Kidney epithelial cell (primary cell): ENCODE measurements at regions not wholly inside any gene's neighbourhood (a gene's known extent, or its start where the extent isn't known, plus 50 kb on each side); places are given as distances from the start of the nearest gene placed in this dataset.

Experiments
- DNase-seq: peaks from one replicate; pipeline ENCODE4 v3.0.0-alpha.2; 2010; ENCODE audit warnings: low read depth
- H3K27me3 ChIP-seq: 2 replicates; pipeline ENCODE4 v1.6.0; 2011; ENCODE audit warnings: low read length; ENCODE audit not compliant: control insufficient read depth, insufficient read depth
- H3K36me3 ChIP-seq: 2 replicates; pipeline ENCODE4 v1.5.1; 2011; ENCODE audit warnings: low read length; ENCODE audit not compliant: control insufficient read depth, insufficient read depth
- H3K4me3 ChIP-seq: 2 replicates; pipeline ENCODE4 v1.5.1; 2011; ENCODE audit warnings: low read depth, mild to moderate bottlenecking, control low read depth, low read length
- TF ChIP-seq, protein P1 (sequence below): IDR thresholded peaks from 2 replicates; pipeline ENCODE4 v1.5.1; 2011; ENCODE audit warnings: mild to moderate bottlenecking, moderate library complexity, low read length, control low read depth, inconsistent platforms; ENCODE audit not compliant: insufficient read depth, poor library complexity, severe bottlenecking

DNA sequence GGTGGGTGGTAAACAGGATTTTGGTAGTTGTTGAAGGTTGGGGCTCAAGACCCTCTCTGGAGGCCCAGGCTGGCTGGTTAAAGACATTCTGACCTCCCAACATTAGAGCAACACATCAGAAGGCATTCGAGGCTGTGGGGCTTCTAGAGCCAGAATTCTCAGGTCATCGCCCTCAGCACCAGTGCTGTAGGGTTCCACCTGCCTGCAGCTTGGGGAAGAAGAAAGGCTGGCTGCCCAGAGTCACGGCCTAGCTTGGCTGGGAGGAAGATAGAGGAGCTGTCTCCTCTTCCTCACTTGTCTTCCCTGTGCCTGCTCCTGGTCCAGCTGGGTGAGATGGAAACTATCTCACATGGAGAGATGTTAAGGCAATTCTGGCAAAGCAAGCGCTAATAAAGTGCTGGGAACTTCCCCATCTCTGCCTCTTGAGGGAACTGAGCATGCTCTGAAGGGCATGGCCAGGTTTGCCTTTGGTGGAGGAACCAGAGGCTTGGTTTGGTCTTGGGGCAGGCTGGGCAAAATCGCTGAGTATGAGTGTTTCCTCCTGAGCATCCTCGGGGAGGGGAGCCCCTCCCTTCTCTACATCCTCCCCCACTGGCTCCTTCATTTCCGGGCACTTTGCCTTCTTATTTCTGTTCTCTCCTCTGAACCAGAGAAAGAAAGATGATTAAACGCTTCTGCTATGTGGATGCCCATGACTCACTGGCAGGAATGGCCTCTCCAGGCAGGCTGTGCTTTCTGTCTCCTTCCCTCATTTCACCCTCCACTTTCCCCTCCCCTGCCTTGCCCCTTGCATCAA, 509.0 kb upstream of the PODXL start:
- H3K4me3 ChIP-seq, result no peak overlapping the region
- no peaks in the 10 kb centered on the region for H3K27me3 ChIP-seq
- TF ChIP-seq, protein P1, sequence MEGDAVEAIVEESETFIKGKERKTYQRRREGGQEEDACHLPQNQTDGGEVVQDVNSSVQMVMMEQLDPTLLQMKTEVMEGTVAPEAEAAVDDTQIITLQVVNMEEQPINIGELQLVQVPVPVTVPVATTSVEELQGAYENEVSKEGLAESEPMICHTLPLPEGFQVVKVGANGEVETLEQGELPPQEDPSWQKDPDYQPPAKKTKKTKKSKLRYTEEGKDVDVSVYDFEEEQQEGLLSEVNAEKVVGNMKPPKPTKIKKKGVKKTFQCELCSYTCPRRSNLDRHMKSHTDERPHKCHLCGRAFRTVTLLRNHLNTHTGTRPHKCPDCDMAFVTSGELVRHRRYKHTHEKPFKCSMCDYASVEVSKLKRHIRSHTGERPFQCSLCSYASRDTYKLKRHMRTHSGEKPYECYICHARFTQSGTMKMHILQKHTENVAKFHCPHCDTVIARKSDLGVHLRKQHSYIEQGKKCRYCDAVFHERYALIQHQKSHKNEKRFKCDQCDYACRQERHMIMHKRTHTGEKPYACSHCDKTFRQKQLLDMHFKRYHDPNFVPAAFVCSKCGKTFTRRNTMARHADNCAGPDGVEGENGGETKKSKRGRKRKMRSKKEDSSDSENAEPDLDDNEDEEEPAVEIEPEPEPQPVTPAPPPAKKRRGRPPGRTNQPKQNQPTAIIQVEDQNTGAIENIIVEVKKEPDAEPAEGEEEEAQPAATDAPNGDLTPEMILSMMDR, result no peak
- DNase-seq, result peak; percentile 96
- no peaks in the 10 kb centered on the region for H3K36me3 ChIP-seq

DNA sequence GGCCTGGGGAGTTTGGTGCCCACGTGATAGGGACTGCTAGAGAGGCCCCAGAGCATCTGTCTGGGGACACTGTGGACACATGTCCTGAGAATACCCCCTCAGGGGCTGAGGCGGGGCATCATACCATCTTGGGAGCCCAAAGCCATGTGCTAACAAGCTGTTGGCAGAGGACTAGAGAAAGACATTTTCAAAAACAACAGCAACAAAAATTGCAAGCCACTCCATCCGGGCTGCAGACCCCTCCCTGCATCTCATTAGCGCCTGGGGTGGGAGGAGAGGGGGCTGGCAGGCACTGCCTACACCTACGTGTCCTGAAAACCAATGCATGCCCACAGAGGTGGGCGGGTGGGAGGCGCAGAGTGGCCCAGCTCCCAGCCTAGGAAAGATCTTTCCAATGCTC, 507.4 kb upstream of the PODXL start:
- H3K27me3 ChIP-seq, result no peaks in the 10 kb centered on the region
- no peak for DNase-seq
- H3K4me3 ChIP-seq, result no peak overlapping the region
- H3K36me3 ChIP-seq, result no peaks in the 10 kb centered on the region
- TF ChIP-seq, protein P1, result no peak

DNA sequence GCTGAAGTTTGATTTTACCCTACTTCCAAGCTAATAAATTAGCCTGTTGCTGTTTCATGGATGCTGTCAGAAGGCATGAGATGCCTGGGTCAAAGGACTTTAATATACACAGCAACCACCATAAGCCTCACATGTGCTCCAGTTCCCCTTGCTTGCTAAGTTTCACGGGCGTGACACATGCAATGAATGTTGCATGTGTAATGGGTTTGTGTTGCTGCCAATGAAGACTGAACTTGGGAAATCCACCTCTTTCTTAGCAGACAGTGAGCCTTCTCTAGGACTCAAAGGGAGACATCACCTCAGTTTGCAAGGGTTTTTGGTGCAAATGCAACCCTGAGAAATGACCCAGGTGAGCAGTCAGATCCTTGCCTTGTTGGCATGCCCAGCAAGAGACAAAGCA, 505.5 kb upstream of the PODXL start:
- Histone ChIP-seq H3K36me3 (no peaks in the 10 kb centered on the region), H3K4me3 (no peak overlapping the region), H3K27me3 (no peaks in the 10 kb centered on the region)
- DNase-seq, result no peak
- TF ChIP-seq, protein P1, result no peak

DNA sequence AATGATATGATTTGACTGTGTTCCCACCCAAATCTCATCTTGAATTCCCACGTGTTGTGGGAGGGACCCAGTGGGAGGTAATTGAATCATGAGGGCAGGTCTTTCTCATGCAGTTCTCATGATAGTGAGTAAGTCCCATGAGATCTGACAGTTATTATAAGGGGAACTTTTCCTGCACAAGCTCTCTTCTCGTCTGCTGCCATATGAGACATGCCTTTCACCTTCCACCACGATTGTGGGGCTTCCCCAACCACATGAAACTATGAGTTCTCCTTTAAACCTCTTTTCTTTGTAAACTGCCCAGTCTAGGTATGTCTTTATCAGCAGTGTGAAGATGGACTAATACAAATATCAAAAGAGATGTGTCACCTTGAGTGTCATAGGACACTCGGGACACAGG, 502.7 kb upstream of the PODXL start:
- Histone ChIP-seq H3K27me3 (no peaks in the 10 kb centered on the region), H3K4me3 (no peak overlapping the region), H3K36me3 (no peaks in the 10 kb centered on the region)
- TF ChIP-seq, protein P1, result no peak
- no peak for DNase-seq

DNA sequence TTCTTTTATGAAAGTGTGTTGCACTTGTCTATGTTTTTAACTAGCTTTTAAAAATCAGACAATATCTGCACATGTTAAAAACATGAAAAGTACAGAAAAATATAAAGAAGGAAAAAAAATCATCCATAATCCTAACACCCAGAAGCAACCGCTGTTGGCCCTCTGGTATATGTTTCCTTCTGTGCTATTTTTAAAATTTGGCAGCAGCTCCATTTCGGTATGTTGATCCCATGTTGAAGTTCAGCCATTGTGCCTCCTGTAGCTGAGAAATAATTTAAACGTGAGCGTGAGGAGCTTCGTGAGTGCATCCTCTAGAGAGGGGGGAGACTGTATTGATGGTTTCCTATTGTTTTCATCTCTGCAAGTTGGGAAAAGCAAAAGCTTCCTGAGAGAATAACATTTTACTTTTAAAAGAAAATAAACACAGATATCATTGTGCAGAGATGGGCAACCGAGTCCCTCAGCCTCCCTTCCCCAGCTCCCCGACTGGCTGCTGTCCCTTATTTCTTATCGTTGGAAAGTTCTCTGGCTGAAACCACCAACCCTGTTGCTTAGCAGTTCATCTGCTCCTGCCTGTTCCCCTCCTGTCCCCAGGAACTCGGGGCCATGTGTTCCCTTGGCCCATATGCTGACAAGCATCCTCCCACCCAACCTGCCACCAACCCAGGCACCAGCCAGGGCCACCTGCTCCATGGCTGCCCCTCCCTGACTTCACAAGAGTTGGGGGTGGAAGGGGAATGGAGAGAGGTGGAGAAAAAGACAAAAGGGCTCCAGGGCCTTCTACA, 499.1 kb upstream of the PODXL start:
- Histone ChIP-seq H3K27me3 (no peaks in the 10 kb centered on the region), H3K4me3 (no peak overlapping the region), H3K36me3 (no peaks in the 10 kb centered on the region)
- DNase-seq, result no peak
- TF ChIP-seq, protein P1, result no peak
